ENCODE measurements at regions not wholly inside any gene's neighbourhood (a gene's known extent, or its start where the extent isn't known, plus 50 kb on each side); places are given as distances from the start of the nearest gene placed in this dataset.

- TF ChIP-seq CTCF (IDR thresholded peaks at IDR 0.05; ENCODE audit: poor library complexity, severe bottlenecking) (no peak), POLR2AphosphoS5 (IDR thresholded peaks at IDR 0.05) (no peak), REST (IDR thresholded peaks at IDR 0.05; ENCODE audit: borderline replicate concordance) (no peak)
These were observed 272.8 kb downstream of the KLF5 start for GRCh38 chr13:73331556-73331955.

All from neural cell (in vitro differentiated cells).